ENCODE measurements at regions not wholly inside any gene's neighbourhood (a gene's known extent, or its start where the extent isn't known, plus 50 kb on each side); places are given as distances from the start of the nearest gene placed in this dataset.
"Not testable (repeated sequence)": the region's sequence is repeated elsewhere in the genome, so short reads cannot be mapped to it uniquely, and the experiment has no call there.

GRCh38 chr5:126097876-126098275, 325.3 kb upstream of the GRAMD2B start:
- no peak for DNase-seq

GRCh38 chr5:126098330-126099017, 324.7 kb upstream of the GRAMD2B start:
- no peak for DNase-seq

- DNase-seq, result no peak
Measured at GRCh38 chr5:126099077-126099476, 324.1 kb upstream of the GRAMD2B start.

GRCh38 chr5:126100767-126101166, 322.4 kb upstream of the GRAMD2B start:
- no peak for DNase-seq

GRCh38 chr5:126101901-126102300, 321.3 kb upstream of the GRAMD2B start:
- DNase-seq, result no peak

- no peak for DNase-seq
Measured at GRCh38 chr5:126103050-126103449, 320.2 kb upstream of the GRAMD2B start.

- no peak for DNase-seq
Measured at GRCh38 chr5:126103868-126104267, 319.3 kb upstream of the GRAMD2B start.

GRCh38 chr5:126104341-126104740, 318.9 kb upstream of the GRAMD2B start:
- DNase-seq, result no peak

GRCh38 chr5:126104951-126105350, 318.3 kb upstream of the GRAMD2B start:
- DNase-seq, result no peak

- DNase-seq, result no peak
Measured at GRCh38 chr5:126106029-126106428, 317.2 kb upstream of the GRAMD2B start.

GRCh38 chr5:126107381-126107780, 315.8 kb upstream of the GRAMD2B start:
- no peak for DNase-seq

- DNase-seq, result no peak
Measured at GRCh38 chr5:126108470-126108869, 314.7 kb upstream of the GRAMD2B start.

- DNase-seq, result no peak
Measured at GRCh38 chr5:126115059-126115629, 308.1 kb upstream of the GRAMD2B start.

GRCh38 chr5:126117044-126117443, 306.2 kb upstream of the GRAMD2B start:
- no peak for DNase-seq

- no peak for DNase-seq
Measured at GRCh38 chr5:126119887-126120442, 303.2 kb upstream of the GRAMD2B start.

GRCh38 chr5:126120939-126121338, 302.3 kb upstream of the GRAMD2B start:
- no peak for DNase-seq

GRCh38 chr5:126122942-126123341, 300.3 kb upstream of the GRAMD2B start:
- DNase-seq, result no peak

- DNase-seq, result no peak
Measured at GRCh38 chr5:126124706-126125345, 298.4 kb upstream of the GRAMD2B start.

- DNase-seq, result no peak
Measured at GRCh38 chr5:126125407-126125806, 297.8 kb upstream of the GRAMD2B start.

GRCh38 chr5:126126574-126126973, 296.6 kb upstream of the GRAMD2B start:
- DNase-seq, result no peak

GRCh38 chr5:126127371-126127770, 295.8 kb upstream of the GRAMD2B start:
- DNase-seq, result not testable (repeated sequence)

- DNase-seq, result no peak
Measured at GRCh38 chr5:126129431-126129830, 293.8 kb upstream of the GRAMD2B start.

GRCh38 chr5:126133424-126133823, 289.8 kb upstream of the GRAMD2B start:
- no peak for DNase-seq

GRCh38 chr5:126137891-126138280, 285.3 kb upstream of the GRAMD2B start:
- DNase-seq, result no peak
